Astrocyte (in vitro differentiated cells and primary cell): ENCODE measurements at regions not wholly inside any gene's neighbourhood (a gene's known extent, or its start where the extent isn't known, plus 50 kb on each side); places are given as distances from the start of the nearest gene placed in this dataset.

ENCODE experiments used
- EZH2 ChIP-seq: IDR thresholded peaks from 2 replicates; pipeline ENCODE4 v1.6.1; 2012; ENCODE audit warnings: mild to moderate bottlenecking, low read length, inconsistent platforms; ENCODE audit not compliant: insufficient read depth
- TF ChIP-seq, protein P1 (sequence below): IDR thresholded peaks from 2 replicates; pipeline ENCODE4 v1.5.1; 2011; ENCODE audit warnings: low read depth, mild to moderate bottlenecking, inconsistent platforms, low read length, moderate library complexity; ENCODE audit not compliant: insufficient read depth

GRCh38 chr2:67984600-67984999, 78.2 kb downstream of the C1D start:
- TF ChIP-seq, protein P1, sequence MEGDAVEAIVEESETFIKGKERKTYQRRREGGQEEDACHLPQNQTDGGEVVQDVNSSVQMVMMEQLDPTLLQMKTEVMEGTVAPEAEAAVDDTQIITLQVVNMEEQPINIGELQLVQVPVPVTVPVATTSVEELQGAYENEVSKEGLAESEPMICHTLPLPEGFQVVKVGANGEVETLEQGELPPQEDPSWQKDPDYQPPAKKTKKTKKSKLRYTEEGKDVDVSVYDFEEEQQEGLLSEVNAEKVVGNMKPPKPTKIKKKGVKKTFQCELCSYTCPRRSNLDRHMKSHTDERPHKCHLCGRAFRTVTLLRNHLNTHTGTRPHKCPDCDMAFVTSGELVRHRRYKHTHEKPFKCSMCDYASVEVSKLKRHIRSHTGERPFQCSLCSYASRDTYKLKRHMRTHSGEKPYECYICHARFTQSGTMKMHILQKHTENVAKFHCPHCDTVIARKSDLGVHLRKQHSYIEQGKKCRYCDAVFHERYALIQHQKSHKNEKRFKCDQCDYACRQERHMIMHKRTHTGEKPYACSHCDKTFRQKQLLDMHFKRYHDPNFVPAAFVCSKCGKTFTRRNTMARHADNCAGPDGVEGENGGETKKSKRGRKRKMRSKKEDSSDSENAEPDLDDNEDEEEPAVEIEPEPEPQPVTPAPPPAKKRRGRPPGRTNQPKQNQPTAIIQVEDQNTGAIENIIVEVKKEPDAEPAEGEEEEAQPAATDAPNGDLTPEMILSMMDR = no peak
- TF ChIP-seq EZH2 = no peak
